OCI-LY7 (cell line): ENCODE measurements at regions not wholly inside any gene's neighbourhood (a gene's known extent, or its start where the extent isn't known, plus 50 kb on each side); places are given as distances from the start of the nearest gene placed in this dataset.

Experiments used
- BruUV-seq: library from RNA; stranded (reverse); fragments of 400-500 nt; replicated peaks from 2 replicates; lab custom pipeline; 2021; lab: Mats Ljungman, UMichigan
- CTCF ChIA-PET: fragments of 300-600 bp; sonication (Branson Sonifier 250); formaldehyde crosslinking; loops from one replicate; lab custom pipeline; 2022; ENCODE audit warnings: antibody characterized with exemption; ENCODE audit not compliant: unreplicated experiment; lab: Charles Lee
- POLR2A ChIA-PET: fragments of 300-600 bp; sonication (Branson Sonifier 250); formaldehyde crosslinking; loops from one replicate; lab custom pipeline; 2022; ENCODE audit warnings: antibody characterized with exemption; lab: Charles Lee
- DNase-seq: peaks from one replicate; pipeline ENCODE4 v3.0.0-alpha.2; 2015; ENCODE audit warnings: low spot score
- H2AFZ ChIP-seq: fragments of 200-600 bp; sonication (generic), shearing (Covaris generic); 2 replicates; pipeline ENCODE4 v1.6.1; 2014; ENCODE audit warnings: mild to moderate bottlenecking, antibody characterized with exemption, low read length, moderate library complexity
- H3K27ac ChIP-seq: fragments of 200-600 bp; sonication (generic); 2 replicates; pipeline ENCODE4 v1.5.1; 2014; ENCODE audit warnings: mixed run types, low read depth, mild to moderate bottlenecking, moderate library complexity, low read length, inconsistent platforms; ENCODE audit not compliant: poor library complexity, severe bottlenecking
- H3K36me3 ChIP-seq: fragments of 200-600 bp; sonication (generic); 2 replicates; pipeline ENCODE4 v1.6.1; 2014; ENCODE audit warnings: mild to moderate bottlenecking, antibody characterized with exemption, low read length, moderate library complexity, mixed read lengths; ENCODE audit not compliant: insufficient read depth
- H3K4me1 ChIP-seq: fragments of 200-600 bp; sonication (generic); 2 replicates; pipeline ENCODE4 v1.5.1; 2014; ENCODE audit warnings: mild to moderate bottlenecking, low read length; ENCODE audit not compliant: insufficient read depth, poor library complexity, severe bottlenecking
- H3K4me2 ChIP-seq: fragments of 200-600 bp; sonication (generic); 2 replicates; pipeline ENCODE4 v1.6.1; 2014; ENCODE audit warnings: mild to moderate bottlenecking, low read length
- H3K4me3 ChIP-seq: fragments of 200-600 bp; sonication (generic); 2 replicates; pipeline ENCODE4 v1.5.1; 2014; ENCODE audit warnings: mild to moderate bottlenecking, low read depth, low read length; ENCODE audit not compliant: poor library complexity, severe bottlenecking
- H3K79me2 ChIP-seq: fragments of 200-600 bp; sonication (generic); 2 replicates; pipeline ENCODE4 v1.6.1; 2016; ENCODE audit warnings: low read depth, mild to moderate bottlenecking, low read length, moderate library complexity, mixed read lengths; ENCODE audit not compliant: insufficient read depth
- H3K9me2 ChIP-seq: fragments of 200-600 bp; sonication (generic); 2 replicates; pipeline ENCODE4 v1.6.1; 2016; ENCODE audit warnings: mild to moderate bottlenecking, low read length, mixed read lengths; ENCODE audit not compliant: insufficient read depth
- H3K9me3 ChIP-seq: fragments of 200-600 bp; sonication (generic); 2 replicates; pipeline ENCODE4 v1.6.1; 2014; ENCODE audit warnings: mild to moderate bottlenecking, mixed run types, low read length, mixed read lengths
- H4K20me1 ChIP-seq: fragments of 200-600 bp; sonication (generic); 2 replicates; pipeline ENCODE4 v1.6.1; 2014; ENCODE audit warnings: mild to moderate bottlenecking, antibody characterized with exemption, low read length, moderate library complexity, mixed read lengths; ENCODE audit not compliant: insufficient read depth
- CTCF ChIP-seq: fragments of 200-600 bp; sonication (generic); conservative IDR thresholded peaks from 2 replicates; pipeline ENCODE4 v1.5.1; 2014; ENCODE audit warnings: mild to moderate bottlenecking, antibody characterized with exemption, low read length, moderate library complexity, mixed read lengths
- EZH2phosphoT487 ChIP-seq: fragments of 200-600 bp; sonication (generic); IDR thresholded peaks from 2 replicates; pipeline ENCODE4 v1.6.1; 2018; ENCODE audit warnings: low read depth, borderline replicate concordance, mild to moderate bottlenecking, mixed run types, antibody characterized with exemption, low read length, moderate library complexity, mixed read lengths
- intact Hi-C: fragments of 100-400 bp; cut with micrococcal nuclease; formaldehyde crosslinking; loops from one replicate; pipeline ENCODE4 v1.10.0; 2022; ENCODE audit not compliant: unreplicated experiment

- intact Hi-C loops, result no loop called here
- no peaks in the 10 kb centered on the region for H4K20me1 ChIP-seq
- no peak overlapping the region for H3K27ac ChIP-seq
- no peak overlapping the region for H3K4me2 ChIP-seq
- no peaks in the 10 kb centered on the region for H3K79me2 ChIP-seq
- H3K9me3 ChIP-seq, result no peaks in the 10 kb centered on the region
- BruUV-seq, result no TSS peak
- ChIA-PET POLR2A (interaction anchor here (0.7 to 1.3 kb wide), 3 partner anchors 22 to 208 kb away, joined by 3 to 5 read pairs (median 3); no protein-coding TSS in a partner anchor), CTCF (no interaction called here)
- no peaks in the 10 kb centered on the region for H3K9me2 ChIP-seq
- H3K4me1 ChIP-seq, result no peaks in the 10 kb centered on the region
- H3K4me3 ChIP-seq, result no peak overlapping the region
- H2AFZ ChIP-seq, result no peak overlapping the region
- no peak for DNase-seq
- no peaks in the 10 kb centered on the region for H3K36me3 ChIP-seq
- no peak for TF ChIP-seq EZH2phosphoT487
- TF ChIP-seq CTCF, result no peak
These were observed 59.8 kb upstream of the SIPA1L2 start for GRCh38 chr1:232689711-232690110.

GRCh38 chr1:232690285-232690935 lies 60.5 kb upstream of the SIPA1L2 start:
- no peak overlapping the region for H2AFZ ChIP-seq
- ChIA-PET POLR2A (interaction anchor here (0.6 to 1.3 kb wide), 2 partner anchors 22 to 167 kb away, joined by 4 to 5 read pairs; no protein-coding TSS in a partner anchor), CTCF (no interaction called here)
- no peaks in the 10 kb centered on the region for H3K4me1 ChIP-seq
- no peaks in the 10 kb centered on the region for H3K9me2 ChIP-seq
- BruUV-seq, result no TSS peak
- H3K9me3 ChIP-seq, result no peaks in the 10 kb centered on the region
- no peak for TF ChIP-seq EZH2phosphoT487
- TF ChIP-seq CTCF, result no peak
- no peak for DNase-seq
- intact Hi-C loops, result no loop called here
- no peak overlapping the region for H3K27ac ChIP-seq
- H4K20me1 ChIP-seq, result no peaks in the 10 kb centered on the region
- H3K36me3 ChIP-seq, result no peaks in the 10 kb centered on the region
- no peak overlapping the region for H3K4me2 ChIP-seq
- no peaks in the 10 kb centered on the region for H3K79me2 ChIP-seq
- no peak overlapping the region for H3K4me3 ChIP-seq

- Histone ChIP-seq H4K20me1 (no peaks in the 10 kb centered on the region), H3K9me2 (no peaks in the 10 kb centered on the region), H3K36me3 (no peaks in the 10 kb centered on the region), H3K4me1 (no peaks in the 10 kb centered on the region), H3K79me2 (no peaks in the 10 kb centered on the region), H3K27ac (no peak overlapping the region), H2AFZ (no peak overlapping the region), H3K4me2 (no peak overlapping the region), H3K9me3 (no peaks in the 10 kb centered on the region), H3K4me3 (no peak overlapping the region)
- ChIA-PET POLR2A (no interaction called here), CTCF (no interaction called here)
- no peak for DNase-seq
- intact Hi-C loops, result no loop called here
- TF ChIP-seq CTCF (no peak), EZH2phosphoT487 (no peak)
- BruUV-seq, result no TSS peak
These were observed 64.5 kb upstream of the SIPA1L2 start for GRCh38 chr1:232694475-232694874.
